ENCODE measurements at regions not wholly inside any gene's neighbourhood (a gene's known extent, or its start where the extent isn't known, plus 50 kb on each side); places are given as distances from the start of the nearest gene placed in this dataset.

- TF ChIP-seq GABPA (IDR thresholded peaks at IDR 0.05; ENCODE audit: borderline replicate concordance, insufficient read depth, low read length) (no peak), NRF1 (IDR thresholded peaks at IDR 0.05; ENCODE audit: low read depth, low read length) (no peak), CTBP2 (IDR thresholded peaks at IDR 0.05; ENCODE audit: borderline replicate concordance, insufficient read depth, insufficient read length, low read length) (no peak), POLR2A (IDR thresholded peaks at IDR 0.05; ENCODE audit: control extremely low read depth in 1 of 2, low read depth in 2 of 2, low read length in 2 of 2) (no peak), CTCF (IDR thresholded peaks at IDR 0.05; ENCODE audit: control extremely low read depth in 1 of 3, insufficient read depth in 1 of 3, low read depth in 1 of 3, low read length in 3 of 3) (no peak), TCF12 (IDR thresholded peaks at IDR 0.05; ENCODE audit: low read depth, low read length) (no peak), HDAC2 (IDR thresholded peaks at IDR 0.05; ENCODE audit: borderline replicate concordance in 1 of 2, low read depth in 2 of 2, low read length in 2 of 2) (no peak), HDAC6 (IDR thresholded peaks at IDR 0.05; ENCODE audit: low read depth, low read length) (no peak), CHD2 (IDR thresholded peaks at IDR 0.05; ENCODE audit: low read length) (no peak), USF2 (IDR thresholded peaks at IDR 0.05; ENCODE audit: low read length) (no peak), ATF3 (IDR thresholded peaks at IDR 0.05; ENCODE audit: insufficient read depth, low read depth, low read length) (no peak)
Measured at GRCh38 chr12:115319446-115320040, 635.6 kb upstream of the TBX3 start.

Measured in H1 (cell line).